GM12878 (cell line): ENCODE measurements at regions not wholly inside any gene's neighbourhood (a gene's known extent, or its start where the extent isn't known, plus 50 kb on each side); places are given as distances from the start of the nearest gene placed in this dataset.

Source experiments
- ATAC-seq: fragments of 200-7000 bp; cut with Tn5 transposase; 3 replicates; pipeline ENCODE4 v1.9.1; 2020; ENCODE audit warnings: mild to moderate bottlenecking, moderate library complexity
- BruUV-seq: library from RNA; stranded (reverse); fragments of 400-500 nt; replicated peaks from 2 replicates; lab custom pipeline; 2021; lab: Mats Ljungman, UMichigan
- CTCF ChIA-PET: fragments of 300-600 bp; sonication (Branson Sonifier 250); formaldehyde crosslinking; extraction: SDS; loops from one replicate; lab custom pipeline; 2021; ENCODE audit warnings: inconsistent platforms; lab: Yijun Ruan, JAX
- POLR2A ChIA-PET: fragments of 350-600 bp; formaldehyde crosslinking; extraction: SDS; loops from one replicate; lab custom pipeline; 2021; ENCODE audit warnings: inconsistent platforms; lab: Charles Lee
- RAD21 ChIA-PET: fragments of 300-600 bp; sonication (Branson Sonifier 250); formaldehyde crosslinking; loops from one replicate; lab custom pipeline; 2023; ENCODE audit warnings: antibody characterized with exemption; ENCODE audit not compliant: unreplicated experiment; lab: Charles Lee
- SMC1A ChIA-PET: fragments of 300-600 bp; sonication (Branson Sonifier 250); formaldehyde crosslinking; loops from one replicate; lab custom pipeline; 2023; ENCODE audit not compliant: unreplicated experiment, uncharacterized antibody; lab: Charles Lee
- DNase-seq: peaks from one replicate; pipeline ENCODE4 v3.0.0-alpha.2; 2011; ENCODE audit warnings: low read depth, low spot score
- FAIRE-seq: peaks from 3 replicates; lab custom pipeline; 2011; peaks lifted over from hg19 to GRCh38; lab: Jason Lieb, UNC
- H2AFZ ChIP-seq: 2 replicates; pipeline ENCODE4 v1.6.0; 2011; ENCODE audit warnings: low read depth, low read length, control low read depth; ENCODE audit not compliant: control insufficient read depth
- H3K27ac ChIP-seq: 2 replicates; pipeline ENCODE4 v1.5.1; 2011; ENCODE audit warnings: control low read depth; ENCODE audit not compliant: control insufficient read depth, insufficient read depth
- H3K27me3 ChIP-seq, 2 experiments: replicated peaks in 1 of 2; 2 replicates each; pipeline versions ENCODE4 v1.6.0 to v1.6.1; 2011; ENCODE audit warnings: low read length in 1 of 2; ENCODE audit not compliant: control insufficient read depth in 2 of 2, insufficient read depth in 2 of 2
- H3K36me3 ChIP-seq, 2 experiments: 2 replicates each; pipeline ENCODE4 v1.5.1; 2011; ENCODE audit warnings: low read length in 1 of 2; ENCODE audit not compliant: control insufficient read depth in 2 of 2, insufficient read depth in 2 of 2
- H3K4me1 ChIP-seq: 2 replicates; pipeline ENCODE4 v1.6.1; 2011; ENCODE audit warnings: mild to moderate bottlenecking, low read length, moderate library complexity, mixed read lengths; ENCODE audit not compliant: control insufficient read depth, insufficient read depth
- H3K4me2 ChIP-seq: 2 replicates; pipeline ENCODE4 v1.6.0; 2011; ENCODE audit warnings: control low read depth; ENCODE audit not compliant: control insufficient read depth, insufficient read depth
- H3K4me3 ChIP-seq: fragments of 200-600 bp; sonication (generic); 2 replicates; pipeline ENCODE4 v1.5.1; 2016
- H3K79me2 ChIP-seq: 2 replicates; pipeline ENCODE4 v1.6.0; 2011; ENCODE audit warnings: low read length; ENCODE audit not compliant: control insufficient read depth, insufficient read depth
- H3K9ac ChIP-seq: 2 replicates; pipeline ENCODE4 v1.8.0; 2011; ENCODE audit warnings: low read length, control low read depth, mixed read lengths; ENCODE audit not compliant: control insufficient read depth, insufficient read depth
- H3K9me3 ChIP-seq: replicated peaks from 3 replicates; pipeline ENCODE4 v1.5.1; 2011; ENCODE audit warnings: mild to moderate bottlenecking, low read length; ENCODE audit not compliant: control insufficient read depth, insufficient read depth
- H4K20me1 ChIP-seq: 2 replicates; pipeline ENCODE4 v1.6.0; 2011; ENCODE audit not compliant: control insufficient read depth, insufficient read depth
- BRCA1 ChIP-seq: IDR thresholded peaks from 2 replicates; pipeline ENCODE4 v1.6.1; 2011; ENCODE audit warnings: low read depth, low read length, improper control_type of control experiment
- CREB1 ChIP-seq: IDR thresholded peaks from 2 replicates; pipeline ENCODE4 v1.6.1; 2012; ENCODE audit warnings: low read depth, mild to moderate bottlenecking, inconsistent platforms
- ESRRA ChIP-seq: IDR thresholded peaks from 2 replicates; pipeline ENCODE4 v1.6.1; 2012; ENCODE audit warnings: mild to moderate bottlenecking, low read length, improper control_type of control experiment
- ETV6 ChIP-seq, 2 experiments: fragments of 450-650 bp in 1 of 2; IDR thresholded peaks in 1 of 2; conservative IDR thresholded peaks in 1 of 2; 2 replicates each; pipeline ENCODE4 v1.6.1; 2014; ENCODE audit warnings: antibody characterized with exemption in 1 of 2, borderline replicate concordance in 1 of 2, low read depth in 1 of 2, mild to moderate bottlenecking in 1 of 2, moderate library complexity in 1 of 2
- FOXM1 ChIP-seq: IDR thresholded peaks from 2 replicates; pipeline ENCODE4 v1.6.1; 2012; ENCODE audit warnings: low read depth, mild to moderate bottlenecking, inconsistent platforms, low read length, moderate library complexity
- IRF4 ChIP-seq: IDR thresholded peaks from 2 replicates; pipeline ENCODE4 v1.6.1; 2011; ENCODE audit warnings: low read depth, low read length
- WGBS: methylation state at CpG from one replicate; pipeline ENCODE4 v1.1.6; 2016; ENCODE audit warnings: low lambda C conversion rate; ENCODE audit not compliant: insufficient replicate concordance, insufficient coverage; ENCODE audit errors: missing lambda C conversion rate; 5-methylcytosine and 5-hydroxymethylcytosine counted together
- in situ Hi-C: fragments of 300-500 bp; cut with MboI; formaldehyde crosslinking; loops from 9 replicates; pipeline ENCODE4 v1.14.3; 2018; ENCODE audit warnings: mixed read lengths
- intact Hi-C: fragments of 100-400 bp; cut with micrococcal nuclease; formaldehyde crosslinking; loops from one replicate; pipeline ENCODE4 v1.14.2; 2022; ENCODE audit not compliant: unreplicated experiment
- TF ChIP-seq, protein P1 (sequence below): fragments of 450-650 bp; formaldehyde crosslinking; IDR thresholded peaks from 2 replicates; pipeline ENCODE4 v1.4.0; 2022; ENCODE audit warnings: mild to moderate bottlenecking, moderate library complexity

- H3K27ac ChIP-seq: peak overlapping the region; percentile 68; the same call in 1 of the 2 replicates
- in situ Hi-C loops: no loop called here
- 97% methylated on average over 3 of the region's 3 CpGs for WGBS
- TF ChIP-seq ETV6 (conservative IDR thresholded peaks at IDR 0.05 in 1 of 2, IDR thresholded peaks at IDR 0.05 in 1 of 2; ENCODE audit: borderline replicate concordance in 1 of 2, low read depth in 1 of 2): no peak
- TF ChIP-seq, all 136 proteins: peak for 0
- FAIRE-seq (no peak), DNase-seq (no peak), ATAC-seq (no peak)
- no peaks in the 10 kb centered on the region for H3K27me3 ChIP-seq
- no peak overlapping the region for H3K4me2 ChIP-seq
- peaks cover 96% of the 10 kb centered on the region for H3K79me2 ChIP-seq
- H4K20me1 ChIP-seq: no peaks in the 10 kb centered on the region
- ChIA-PET CTCF (interaction anchor here (0.6 to 1.3 kb wide), 3 partner anchors 34 to 393 kb away, joined by 3 to 4 read pairs (median 3); no protein-coding TSS in a partner anchor), SMC1A (interaction anchor here (0.6 to 7.0 kb wide), 6 partner anchors 31 to 195 kb away, joined by 3 to 92 read pairs (median 4); no protein-coding TSS in a partner anchor), RAD21 (interaction anchor here (1.0 to 4.7 kb wide), 3 partner anchors 35 to 71 kb away, joined by 3 to 36 read pairs (median 4); no protein-coding TSS in a partner anchor), POLR2A (interaction anchor here (0.6 kb wide), 1 partner anchor 218 kb away, joined by 4 read pairs; no protein-coding TSS in a partner anchor)
- H2AFZ ChIP-seq: no peak overlapping the region
- peaks cover 71% of the 10 kb centered on the region for H3K4me1 ChIP-seq
- no peak overlapping the region for H3K4me3 ChIP-seq
- peaks cover 0 to 3% of the 10 kb centered on the region in 2 experiments; a peak in 3 of 4 replicates for H3K36me3 ChIP-seq
- intact Hi-C loops: loop anchor here (5.0 kb wide), 1 partner anchor 37 kb away; no protein-coding TSS in a partner anchor
- no peak overlapping the region for H3K9ac ChIP-seq
- BruUV-seq: no TSS peak
- peaks cover 34% of the 10 kb centered on the region for H3K9me3 ChIP-seq
Observed at GRCh38 chr14:71359823-71360222, 452.6 kb downstream of the PCNX1 start.

DNA sequence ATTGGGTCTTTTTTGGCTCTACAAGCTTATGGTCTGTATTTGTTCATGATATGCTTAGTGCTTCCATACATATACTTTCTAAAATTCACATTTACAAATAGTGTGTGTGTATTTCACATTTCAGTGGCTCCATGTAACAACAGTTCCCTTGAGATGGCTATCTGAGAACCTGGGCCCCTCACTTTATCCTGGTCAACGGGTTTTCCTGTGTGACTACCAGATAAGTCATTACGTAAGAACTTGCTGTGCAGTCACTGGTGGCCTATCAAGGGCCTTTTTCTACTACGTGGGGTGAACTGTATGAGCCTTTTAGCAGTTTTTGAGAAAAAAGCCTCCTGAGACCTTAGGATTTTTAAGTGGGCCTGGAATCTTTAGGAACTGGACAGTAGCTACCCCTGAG is 454.1 kb downstream of the PCNX1 start:
- Histone ChIP-seq H3K79me2 (peaks cover 96% of the 10 kb centered on the region), H3K27ac (peak overlapping the region; percentile 48; the same call in 1 of the 2 replicates), H2AFZ (no peak overlapping the region), H3K27me3 (no peaks in the 10 kb centered on the region), H3K4me2 (no peak overlapping the region), H3K4me1 (peaks cover 60% of the 10 kb centered on the region), H3K9ac (no peak overlapping the region), H3K9me3 (peaks cover 34% of the 10 kb centered on the region), H3K36me3 (peaks cover 0 to 3% of the 10 kb centered on the region in 2 experiments; a peak in 3 of 4 replicates), H3K4me3 (no peak overlapping the region), H4K20me1 (no peaks in the 10 kb centered on the region)
- no peak for FAIRE-seq
- ChIA-PET POLR2A (interaction anchor here (1.2 to 1.5 kb wide), 2 partner anchors 69 to 112 kb away, joined by 3 to 4 read pairs; no protein-coding TSS in a partner anchor), RAD21 (interaction anchor here (2.6 to 4.7 kb wide), 4 partner anchors 36 to 69 kb away, joined by 10 to 36 read pairs (median 14); no protein-coding TSS in a partner anchor), CTCF (interaction anchor here (0.6 to 1.8 kb wide), 4 partner anchors 31 to 69 kb away, joined by 3 to 4 read pairs (median 3); no protein-coding TSS in a partner anchor), SMC1A (interaction anchor here (0.6 to 2.8 kb wide), 14 partner anchors 10 to 137 kb away, joined by 3 to 28 read pairs (median 6); no protein-coding TSS in a partner anchor)
- no TSS peak for BruUV-seq
- ATAC-seq: no peak
- intact Hi-C loops: loop anchor here (5.0 kb wide), 1 partner anchor 36 kb away; no protein-coding TSS in a partner anchor
- 68% methylated on average over 3 of the region's 3 CpGs for WGBS
- TF ChIP-seq BRCA1 (no peak), ESRRA (no peak), FOXM1 (no peak), CREB1 (peak; percentile 21; the same call in 1 of the 2 replicates), IRF4 (no peak)
- TF ChIP-seq, protein P1, sequence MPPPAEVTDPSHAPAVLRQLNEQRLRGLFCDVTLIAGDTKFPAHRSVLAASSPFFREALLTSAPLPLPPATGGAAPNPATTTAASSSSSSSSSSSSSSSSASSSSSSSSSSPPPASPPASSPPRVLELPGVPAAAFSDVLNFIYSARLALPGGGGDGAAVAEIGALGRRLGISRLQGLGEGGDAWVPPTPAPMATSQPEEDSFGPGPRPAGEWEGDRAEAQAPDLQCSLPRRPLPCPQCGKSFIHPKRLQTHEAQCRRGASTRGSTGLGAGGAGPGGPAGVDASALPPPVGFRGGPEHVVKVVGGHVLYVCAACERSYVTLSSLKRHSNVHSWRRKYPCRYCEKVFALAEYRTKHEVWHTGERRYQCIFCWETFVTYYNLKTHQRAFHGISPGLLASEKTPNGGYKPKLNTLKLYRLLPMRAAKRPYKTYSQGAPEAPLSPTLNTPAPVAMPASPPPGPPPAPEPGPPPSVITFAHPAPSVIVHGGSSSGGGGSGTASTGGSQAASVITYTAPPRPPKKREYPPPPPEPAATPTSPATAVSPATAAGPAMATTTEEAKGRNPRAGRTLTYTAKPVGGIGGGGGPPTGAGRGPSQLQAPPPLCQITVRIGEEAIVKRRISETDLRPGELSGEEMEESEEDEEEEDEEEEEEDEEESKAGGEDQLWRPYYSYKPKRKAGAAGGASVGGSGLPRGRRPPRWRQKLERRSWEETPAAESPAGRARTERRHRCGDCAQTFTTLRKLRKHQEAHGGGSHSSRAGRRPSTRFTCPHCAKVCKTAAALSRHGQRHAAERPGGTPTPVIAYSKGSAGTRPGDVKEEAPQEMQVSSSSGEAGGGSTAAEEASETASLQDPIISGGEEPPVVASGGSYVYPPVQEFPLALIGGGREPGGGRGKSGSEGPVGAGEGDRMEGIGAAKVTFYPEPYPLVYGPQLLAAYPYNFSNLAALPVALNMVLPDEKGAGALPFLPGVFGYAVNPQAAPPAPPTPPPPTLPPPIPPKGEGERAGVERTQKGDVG (CRISPR knock-in tag): no peak
- in situ Hi-C loops: no loop called here
- DNase-seq: no peak
